Keratinocyte (primary cell): ENCODE measurements at regions not wholly inside any gene's neighbourhood (a gene's known extent, or its start where the extent isn't known, plus 50 kb on each side); places are given as distances from the start of the nearest gene placed in this dataset.

Experiments
- DNase-seq: peaks from one replicate; pipeline ENCODE4 v3.0.0-alpha.2; 2011; ENCODE audit warnings: low read depth, missing footprints, low spot score
- FAIRE-seq: peaks from 2 replicates; lab custom pipeline; 2011; peaks lifted over from hg19 to GRCh38; lab: Jason Lieb, UNC
- H2AFZ ChIP-seq: 2 replicates; pipeline ENCODE4 v1.6.0; 2012; ENCODE audit warnings: low read length, control low read depth, inconsistent platforms; ENCODE audit not compliant: control insufficient read depth
- H3K27ac ChIP-seq: 2 replicates; pipeline ENCODE4 v1.5.1; 2011; ENCODE audit warnings: low read length; ENCODE audit not compliant: control insufficient read depth, insufficient read depth
- H3K27me3 ChIP-seq: 3 replicates; pipeline ENCODE4 v1.6.0; 2011; ENCODE audit warnings: low read length; ENCODE audit not compliant: control insufficient read depth, insufficient read depth; ENCODE audit errors: extremely low read depth
- H3K36me3 ChIP-seq, 2 experiments: 2 replicates in 1 of 2; 3 replicates in 1 of 2; pipeline ENCODE4 v1.5.1; 2011; ENCODE audit warnings: low read length in 2 of 2, mild to moderate bottlenecking in 1 of 2; ENCODE audit not compliant: control insufficient read depth in 2 of 2, insufficient read depth in 2 of 2; ENCODE audit errors: extremely low read depth in 1 of 2
- H3K4me1 ChIP-seq: 3 replicates; pipeline ENCODE4 v1.5.1; 2011; ENCODE audit warnings: low read length; ENCODE audit not compliant: control insufficient read depth, insufficient read depth; ENCODE audit errors: extremely low read depth
- H3K4me2 ChIP-seq: 3 replicates; pipeline ENCODE4 v1.6.0; 2011; ENCODE audit warnings: low read depth, low read length; ENCODE audit not compliant: control insufficient read depth, insufficient read depth; ENCODE audit errors: extremely low read depth
- H3K4me3 ChIP-seq, 3 experiments: fragments of 200-600 bp in 1 of 3; sonication (generic) in 1 of 3; 2 replicates in 2 of 3; 3 replicates in 1 of 3; pipeline ENCODE4 v1.5.1; 2011 to 2016; ENCODE audit warnings: low read length in 3 of 3, mild to moderate bottlenecking in 3 of 3, control low read depth in 2 of 3, inconsistent platforms in 1 of 3, low read depth in 1 of 3, mixed read lengths in 1 of 3, mixed run types in 1 of 3, moderate library complexity in 1 of 3; ENCODE audit not compliant: control insufficient read depth in 2 of 3, insufficient read depth in 2 of 3; ENCODE audit errors: extremely low read depth in 1 of 3
- H3K79me2 ChIP-seq: 2 replicates; pipeline ENCODE4 v1.6.0; 2012; ENCODE audit warnings: low read length; ENCODE audit not compliant: control insufficient read depth, insufficient read depth
- H3K9ac ChIP-seq: 3 replicates; pipeline ENCODE4 v1.6.0; 2011; ENCODE audit warnings: low read length; ENCODE audit not compliant: control insufficient read depth, insufficient read depth; ENCODE audit errors: extremely low read depth
- H3K9me1 ChIP-seq: 3 replicates; pipeline ENCODE4 v1.6.0; 2011; ENCODE audit warnings: low read length; ENCODE audit not compliant: control insufficient read depth, insufficient read depth; ENCODE audit errors: extremely low read depth
- H3K9me3 ChIP-seq: 2 replicates; pipeline ENCODE4 v1.5.1; 2012; ENCODE audit warnings: low read depth, low read length; ENCODE audit not compliant: control insufficient read depth
- H4K20me1 ChIP-seq: 3 replicates; pipeline ENCODE4 v1.6.0; 2011; ENCODE audit warnings: low read length; ENCODE audit not compliant: control insufficient read depth, insufficient read depth; ENCODE audit errors: extremely low read depth
- EZH2 ChIP-seq: IDR thresholded peaks from one replicate; pipeline ENCODE4 v1.6.1; 2012; ENCODE audit warnings: inconsistent platforms, mild to moderate bottlenecking, low read length, moderate library complexity
- dilution Hi-C: fragments of 300-500 bp; cut with MboI; formaldehyde crosslinking; loops from one replicate; pipeline ENCODE4 v1.7.0; 2020; ENCODE audit warnings: low sequenced_read_pairs; ENCODE audit not compliant: extremely low pct_ligation_motif_present
- TF ChIP-seq, protein P1 (sequence below), 3 experiments: IDR thresholded peaks in 1 of 3; conservative IDR thresholded peaks in 1 of 3; optimal IDR thresholded peaks in 1 of 3; 2 replicates in 2 of 3; 3 replicates in 1 of 3; pipeline versions ENCODE3 to v1.5.1; 2011; ENCODE audit warnings: low read length in 3 of 3, mild to moderate bottlenecking in 3 of 3, moderate library complexity in 2 of 3, control low read depth in 1 of 3, inconsistent platforms in 1 of 3; ENCODE audit not compliant: insufficient read depth in 2 of 3; ENCODE audit errors: extremely low read depth in 1 of 3

GRCh38 chr3:96175500-96175899 lies 638.9 kb upstream of the EPHA6 start:
- DNase-seq (no peak), FAIRE-seq (no peak)
- H3K9me3 ChIP-seq = no peaks in the 10 kb centered on the region
- no peaks in the 10 kb centered on the region for H3K79me2 ChIP-seq
- no peak overlapping the region for H2AFZ ChIP-seq
- H3K27me3 ChIP-seq = no peaks in the 10 kb centered on the region
- no peaks in the 10 kb centered on the region for H3K36me3 ChIP-seq
- H3K9ac ChIP-seq = no peak overlapping the region
- dilution Hi-C loops = no loop called here
- no peak overlapping the region for H3K27ac ChIP-seq
- no peak overlapping the region for H3K4me2 ChIP-seq
- H3K4me3 ChIP-seq = no peak overlapping the region
- no peaks in the 10 kb centered on the region for H4K20me1 ChIP-seq
- no peaks in the 10 kb centered on the region for H3K9me1 ChIP-seq
- TF ChIP-seq, protein P1, sequence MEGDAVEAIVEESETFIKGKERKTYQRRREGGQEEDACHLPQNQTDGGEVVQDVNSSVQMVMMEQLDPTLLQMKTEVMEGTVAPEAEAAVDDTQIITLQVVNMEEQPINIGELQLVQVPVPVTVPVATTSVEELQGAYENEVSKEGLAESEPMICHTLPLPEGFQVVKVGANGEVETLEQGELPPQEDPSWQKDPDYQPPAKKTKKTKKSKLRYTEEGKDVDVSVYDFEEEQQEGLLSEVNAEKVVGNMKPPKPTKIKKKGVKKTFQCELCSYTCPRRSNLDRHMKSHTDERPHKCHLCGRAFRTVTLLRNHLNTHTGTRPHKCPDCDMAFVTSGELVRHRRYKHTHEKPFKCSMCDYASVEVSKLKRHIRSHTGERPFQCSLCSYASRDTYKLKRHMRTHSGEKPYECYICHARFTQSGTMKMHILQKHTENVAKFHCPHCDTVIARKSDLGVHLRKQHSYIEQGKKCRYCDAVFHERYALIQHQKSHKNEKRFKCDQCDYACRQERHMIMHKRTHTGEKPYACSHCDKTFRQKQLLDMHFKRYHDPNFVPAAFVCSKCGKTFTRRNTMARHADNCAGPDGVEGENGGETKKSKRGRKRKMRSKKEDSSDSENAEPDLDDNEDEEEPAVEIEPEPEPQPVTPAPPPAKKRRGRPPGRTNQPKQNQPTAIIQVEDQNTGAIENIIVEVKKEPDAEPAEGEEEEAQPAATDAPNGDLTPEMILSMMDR (optimal IDR thresholded peaks at IDR 0.05 in 1 of 3, IDR thresholded peaks at IDR 0.05 in 1 of 3, conservative IDR thresholded peaks at IDR 0.05 in 1 of 3; ENCODE audit: extremely low read depth in 1 of 3, insufficient read depth in 2 of 3, low read length in 3 of 3) = no peak
- no peak for TF ChIP-seq EZH2
- no peaks in the 10 kb centered on the region for H3K4me1 ChIP-seq

GRCh38 chr3:96182756-96183155 lies 631.6 kb upstream of the EPHA6 start:
- no peaks in the 10 kb centered on the region for H3K36me3 ChIP-seq
- H3K79me2 ChIP-seq = no peaks in the 10 kb centered on the region
- FAIRE-seq (no peak), DNase-seq (no peak)
- no peak overlapping the region for H2AFZ ChIP-seq
- dilution Hi-C loops = no loop called here
- H3K27me3 ChIP-seq = no peaks in the 10 kb centered on the region
- H3K4me1 ChIP-seq = no peaks in the 10 kb centered on the region
- no peaks in the 10 kb centered on the region for H3K9me3 ChIP-seq
- no peaks in the 10 kb centered on the region for H4K20me1 ChIP-seq
- no peak overlapping the region for H3K9ac ChIP-seq
- no peak overlapping the region for H3K4me2 ChIP-seq
- no peak for TF ChIP-seq EZH2
- TF ChIP-seq, protein P1 (optimal IDR thresholded peaks at IDR 0.05 in 1 of 3, IDR thresholded peaks at IDR 0.05 in 1 of 3, conservative IDR thresholded peaks at IDR 0.05 in 1 of 3; ENCODE audit: extremely low read depth in 1 of 3, insufficient read depth in 2 of 3, low read length in 3 of 3) = no peak
- no peak overlapping the region for H3K27ac ChIP-seq
- H3K9me1 ChIP-seq = no peaks in the 10 kb centered on the region
- no peak overlapping the region for H3K4me3 ChIP-seq
